GM19043 (cell line): ENCODE measurements at regions not wholly inside any gene's neighbourhood (a gene's known extent, or its start where the extent isn't known, plus 50 kb on each side); places are given as distances from the start of the nearest gene placed in this dataset.

ENCODE experiments used
- ATAC-seq: cut with Tn5 transposase; IDR thresholded peaks from one replicate; pipeline ENCODE4 v1.9.1; 2021; ENCODE audit warnings: low read depth; ENCODE audit not compliant: unreplicated experiment

DNA sequence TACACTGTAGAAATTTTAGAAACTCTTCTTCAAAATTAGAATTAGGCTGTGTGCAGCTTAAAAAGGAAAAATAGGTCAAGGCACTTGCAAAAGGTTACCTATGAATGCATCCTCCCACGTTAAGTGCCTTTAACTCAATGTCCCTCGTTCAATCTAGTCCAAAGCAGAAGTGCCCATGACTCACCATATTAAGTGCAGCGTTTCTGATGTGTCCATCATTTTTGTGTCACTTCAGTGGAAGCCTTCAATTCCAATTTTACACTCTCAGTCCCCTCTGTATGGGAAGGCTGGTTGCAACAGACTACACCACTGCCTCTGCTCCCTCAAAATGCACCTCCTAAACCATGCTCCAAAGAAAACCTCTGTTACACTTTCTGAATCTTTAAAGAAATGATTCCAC lies 53.4 kb downstream of the FOXB1 start:
- no peak for ATAC-seq

- ATAC-seq: no peak
These were observed 55.1 kb downstream of the FOXB1 start for GRCh38 chr15:60059186-60059585.

DNA sequence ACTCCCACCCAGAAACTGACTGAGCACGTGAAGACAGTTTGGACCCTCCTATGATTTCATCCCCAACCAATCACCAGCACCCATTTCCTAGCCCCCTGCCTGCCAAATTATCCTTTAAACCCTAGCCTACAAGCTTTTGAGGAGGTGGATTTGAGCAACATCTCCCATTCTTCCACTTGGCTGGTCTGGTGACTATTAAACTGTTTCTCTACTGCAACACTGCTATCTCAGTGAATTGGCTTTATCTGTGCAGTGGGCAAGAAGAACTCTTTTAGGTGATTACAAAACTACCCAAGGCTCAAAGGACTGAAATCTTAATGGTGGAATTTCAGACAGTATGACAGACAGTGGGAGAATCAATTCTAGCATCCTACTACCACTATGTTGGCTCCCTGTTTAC lies 57.6 kb downstream of the FOXB1 start:
- ATAC-seq: no peak

- no peak for ATAC-seq
These were observed 58.7 kb downstream of the FOXB1 start for GRCh38 chr15:60062826-60063225.

DNA sequence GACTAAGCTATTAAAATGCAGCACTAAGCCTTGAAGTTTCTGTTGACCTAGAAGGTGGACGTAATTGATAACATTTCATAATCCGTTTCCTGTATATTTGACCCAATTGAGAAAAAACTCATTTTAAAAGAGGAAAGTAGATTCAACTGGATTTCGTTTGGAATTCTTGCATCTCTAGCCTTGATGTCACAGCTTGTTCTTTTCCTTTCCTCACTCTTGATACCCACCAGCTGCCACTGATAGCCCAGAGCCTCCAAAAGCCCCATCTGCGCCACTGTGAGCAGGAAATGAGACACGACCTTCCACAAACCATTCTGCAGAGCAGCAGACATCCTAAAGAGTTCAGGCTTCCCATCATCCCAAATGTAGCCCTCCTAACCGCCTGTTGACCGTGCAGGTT lies 61.8 kb downstream of the FOXB1 start:
- ATAC-seq: no peak

DNA sequence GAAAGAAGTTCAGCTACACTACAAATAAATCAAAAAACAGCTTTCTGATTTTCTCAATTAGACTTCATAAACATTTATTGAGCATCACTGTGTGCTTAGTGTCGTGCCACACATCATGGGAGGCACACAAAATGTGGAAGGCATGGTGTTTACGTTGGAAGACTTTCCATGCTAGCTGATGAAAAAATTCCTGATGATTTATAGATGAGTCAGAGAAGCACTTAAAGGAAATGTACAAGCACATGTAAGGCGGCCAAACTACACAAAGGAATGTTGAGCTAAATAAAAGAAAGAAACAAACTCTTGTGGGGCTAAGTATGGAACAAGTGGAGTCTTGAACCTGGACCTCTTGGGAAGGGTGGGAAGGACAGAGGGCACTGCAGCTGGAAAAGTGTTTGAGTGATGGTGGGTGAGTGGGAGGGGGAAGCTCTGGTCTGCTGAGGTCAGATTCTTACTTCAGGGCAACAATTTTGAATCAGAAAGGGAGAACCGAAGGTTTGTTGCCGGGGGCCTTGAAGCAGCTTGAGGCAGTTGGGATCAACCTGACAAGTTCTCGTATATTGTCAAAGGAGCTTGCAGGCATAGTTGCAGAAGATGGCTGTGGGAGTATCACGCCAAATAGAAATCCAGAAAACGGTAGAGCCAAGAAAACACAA lies 66.9 kb downstream of the FOXB1 start:
- ATAC-seq: no peak

DNA sequence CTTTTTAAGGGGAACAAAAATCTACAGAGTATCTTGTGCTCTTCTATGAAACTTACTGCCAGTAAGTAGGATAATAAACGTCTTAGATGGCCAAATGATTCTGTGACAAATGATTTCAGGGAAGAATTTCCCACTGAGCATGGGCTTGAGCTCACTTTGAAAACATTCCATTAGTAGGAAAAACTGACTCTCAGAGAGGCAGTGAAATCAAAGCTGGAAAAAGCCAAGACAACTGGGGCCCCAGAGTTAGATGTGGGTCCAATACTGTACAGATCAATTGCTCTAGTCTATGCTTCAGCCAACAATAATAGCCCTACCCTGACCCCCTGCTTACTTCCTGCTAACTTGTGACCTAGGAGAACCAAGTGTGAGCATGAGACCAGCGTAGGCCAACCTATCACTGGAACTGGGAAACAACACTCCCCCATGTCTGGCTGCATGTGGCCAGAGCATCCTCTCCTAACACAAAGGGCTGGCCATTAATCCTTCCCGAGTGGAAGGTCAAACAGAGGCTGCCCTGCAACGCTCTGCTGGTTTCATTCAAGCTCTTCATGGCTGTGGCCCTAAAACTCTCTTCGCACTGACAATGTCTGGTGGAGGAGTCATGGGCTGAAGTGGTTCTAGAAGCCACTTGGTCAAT lies 68.8 kb downstream of the FOXB1 start:
- ATAC-seq: no peak

DNA sequence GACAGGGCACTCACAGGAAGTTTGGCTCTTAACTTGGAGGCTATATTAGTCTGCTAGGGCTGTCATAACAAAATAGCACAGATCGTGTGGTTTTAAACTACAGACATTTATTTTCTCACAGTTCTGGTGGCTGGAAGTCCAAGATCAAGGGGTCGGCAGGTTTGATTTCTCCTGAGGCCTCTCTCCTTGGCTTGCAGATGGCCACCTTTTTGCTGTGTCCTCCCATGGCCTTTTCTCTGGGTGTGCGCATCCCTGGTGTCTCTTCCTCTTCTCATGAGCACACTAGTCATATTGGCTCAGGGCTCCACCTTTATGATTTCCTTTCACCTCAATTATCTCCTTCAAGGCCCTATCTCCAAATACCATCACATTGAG lies 69.3 kb downstream of the FOXB1 start:
- no peak for ATAC-seq

DNA sequence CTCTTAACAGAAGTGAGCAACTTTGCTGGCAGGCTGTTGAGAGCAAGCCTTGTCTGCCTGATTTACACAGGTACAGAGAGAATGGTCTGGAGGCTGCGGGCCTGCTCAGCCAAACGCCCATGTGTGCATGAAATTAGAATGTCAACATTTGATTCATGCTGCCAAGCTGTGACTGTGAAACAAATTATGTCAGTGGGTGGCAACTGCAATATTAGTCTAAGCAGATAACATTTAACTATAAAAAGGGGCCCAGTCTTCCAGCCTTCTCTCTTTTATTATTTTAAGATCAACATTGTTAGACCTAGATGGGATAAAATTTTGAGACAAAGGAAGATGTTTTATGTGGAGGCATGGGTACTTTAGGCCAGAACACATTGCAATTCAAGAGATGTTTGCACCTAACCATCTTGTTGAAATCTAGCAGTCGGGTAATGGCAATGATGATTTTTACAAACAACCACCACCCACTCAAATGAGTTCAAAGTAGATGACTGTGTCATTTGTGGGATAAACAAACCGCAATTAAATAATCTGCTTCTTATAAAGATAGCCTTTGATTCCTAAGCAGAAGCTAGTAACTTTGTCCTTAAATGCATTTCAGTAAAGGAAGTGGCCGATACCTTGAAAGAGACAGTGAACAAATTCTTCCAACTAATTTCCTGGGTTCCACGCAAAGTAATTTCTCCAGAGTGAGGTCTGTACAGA lies 70.2 kb downstream of the FOXB1 start:
- ATAC-seq: no peak

GRCh38 chr15:60076045-60076444 lies 71.9 kb downstream of the FOXB1 start:
- no peak for ATAC-seq

GRCh38 chr15:60076582-60077276 lies 72.6 kb downstream of the FOXB1 start:
- ATAC-seq: no peak

- ATAC-seq: no peak
These were observed 73.7 kb downstream of the FOXB1 start for GRCh38 chr15:60077581-60078359.

DNA sequence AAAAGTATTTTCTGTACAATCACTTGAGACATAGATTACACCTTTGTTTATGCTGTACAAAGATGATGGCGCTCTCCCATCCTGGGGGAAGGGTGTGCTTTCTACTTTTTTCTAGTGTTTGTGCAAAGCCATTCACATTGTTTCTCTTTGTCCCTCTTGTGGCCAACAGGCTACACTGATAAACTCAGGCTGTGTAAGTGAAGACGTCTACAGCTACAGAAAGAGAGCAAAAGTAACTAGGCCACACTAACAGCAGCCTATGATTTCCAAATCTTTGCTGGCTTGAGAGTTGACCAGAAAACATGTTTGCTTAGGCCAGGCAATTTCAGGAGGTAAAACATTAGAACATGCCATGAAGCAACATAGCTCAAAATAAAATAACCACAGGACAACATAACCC lies 75.1 kb downstream of the FOXB1 start:
- no peak for ATAC-seq

DNA sequence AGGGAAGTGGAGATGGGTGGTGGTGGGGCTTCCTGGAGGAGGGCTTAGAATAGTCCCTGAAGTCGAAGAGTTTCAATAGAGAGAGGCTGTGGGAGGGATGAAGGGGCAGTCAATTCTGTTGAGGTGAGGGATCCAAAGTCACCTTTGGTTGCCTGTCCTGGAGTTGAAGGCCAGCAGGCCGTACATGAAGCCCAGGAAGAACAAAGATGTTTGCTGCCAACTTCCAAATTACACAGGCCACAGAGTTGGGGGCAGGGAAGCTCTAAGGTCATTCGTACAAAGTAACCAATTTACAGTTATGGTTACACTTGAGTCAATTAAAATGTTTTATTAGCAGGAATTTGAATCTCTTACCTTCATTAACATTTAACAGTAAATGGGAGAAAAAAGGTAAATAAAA lies 77.9 kb downstream of the FOXB1 start:
- no peak for ATAC-seq

DNA sequence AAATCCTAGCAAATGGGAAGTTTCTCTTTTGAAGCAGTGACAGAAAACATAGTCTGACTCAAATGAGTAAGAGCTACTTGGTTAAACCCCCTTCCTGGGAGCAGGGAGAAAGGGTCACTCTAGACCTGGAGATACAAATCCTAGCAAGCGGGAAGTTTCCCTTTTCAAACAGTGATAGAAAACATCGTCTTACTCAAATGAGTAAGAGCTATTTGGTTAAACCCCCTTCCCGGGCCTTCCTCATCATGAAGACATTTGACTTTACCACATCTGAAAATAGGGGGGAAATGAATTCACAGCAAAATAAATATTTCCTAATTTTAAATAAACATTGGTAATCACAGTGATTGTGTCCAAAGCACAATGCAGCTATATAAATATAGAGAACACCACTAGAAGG lies 79.2 kb downstream of the FOXB1 start:
- no peak for ATAC-seq

- no peak for ATAC-seq
These were observed 82.7 kb downstream of the FOXB1 start for GRCh38 chr15:60086681-60087429.

- no peak for ATAC-seq
These were observed 83.5 kb downstream of the FOXB1 start for GRCh38 chr15:60087561-60087960.

DNA sequence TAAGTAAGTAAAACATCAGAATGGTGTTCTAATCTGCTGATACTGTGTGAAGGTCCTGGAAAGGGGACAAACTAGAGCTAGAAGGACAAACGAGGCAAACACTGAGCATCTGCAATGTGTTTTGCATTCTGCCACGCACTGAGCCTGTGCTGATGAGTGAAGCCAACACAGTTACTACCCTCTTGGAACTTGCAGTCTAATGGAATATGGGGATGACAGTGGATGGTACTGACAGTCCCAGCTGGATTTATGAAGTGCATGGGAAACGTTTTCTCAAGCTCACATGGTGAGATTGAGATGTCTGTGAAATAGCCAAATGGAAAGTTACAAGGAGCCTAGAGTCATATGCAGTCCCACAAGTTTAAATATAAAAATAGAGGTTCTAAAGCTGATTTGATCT lies 86.6 kb downstream of the FOXB1 start:
- ATAC-seq: no peak

DNA sequence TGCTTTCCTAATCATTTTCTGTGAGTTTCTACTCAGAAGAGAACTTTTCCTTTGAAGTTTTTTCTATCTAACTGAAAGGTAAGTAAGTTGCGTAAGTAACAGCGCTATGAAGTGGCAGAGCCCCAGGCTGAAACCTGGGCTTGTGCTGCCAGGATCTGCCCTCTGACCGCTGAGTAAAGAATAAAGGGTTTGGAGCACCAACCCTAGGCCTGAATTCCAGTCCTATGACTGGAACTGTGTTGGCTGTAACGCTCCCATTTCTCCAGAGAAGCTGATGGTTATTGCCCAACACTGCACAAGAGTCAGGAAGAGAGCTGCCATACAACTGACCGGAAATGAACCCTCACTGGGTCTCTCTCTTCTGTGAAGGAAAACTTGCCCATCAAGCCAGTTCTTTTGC lies 87.0 kb downstream of the FOXB1 start:
- no peak for ATAC-seq

DNA sequence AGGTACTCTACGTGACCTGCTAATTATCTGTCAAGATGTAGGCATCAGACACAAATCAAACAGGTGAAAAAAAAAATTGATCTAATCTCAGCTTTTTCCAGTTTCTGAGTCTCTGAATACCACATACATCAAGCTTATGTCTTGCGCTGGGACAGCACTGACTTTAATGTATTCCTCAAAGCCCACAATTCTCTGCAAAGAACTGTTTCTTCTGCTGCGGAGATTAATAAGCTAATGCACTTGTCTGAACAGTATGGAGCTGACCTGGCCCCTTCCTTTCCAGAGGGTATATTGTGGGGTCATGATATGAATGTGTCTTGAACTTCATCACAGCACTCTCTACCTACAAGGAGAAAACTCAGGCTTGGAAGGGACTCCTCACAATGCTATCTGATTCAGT lies 87.8 kb downstream of the FOXB1 start:
- no peak for ATAC-seq
